NCI-H1105 treated with DMSO at 0.1 percent for 48 hours (cell line): ENCODE measurements at regions not wholly inside any gene's neighbourhood (a gene's known extent, or its start where the extent isn't known, plus 50 kb on each side); places are given as distances from the start of the nearest gene placed in this dataset.

Source experiments
- DNase-seq: peaks from one replicate; lab custom pipeline; 2025; lab: John Stamatoyannopoulos, UW

- no peak for DNase-seq
These were observed 183.6 kb downstream of the ANXA2 start for GRCh38 chr15:60214201-60214600.

GRCh38 chr15:60215225-60215963, 182.4 kb downstream of the ANXA2 start:
- DNase-seq, result no peak

GRCh38 chr15:60217161-60217560, 180.6 kb downstream of the ANXA2 start:
- no peak for DNase-seq

GRCh38 chr15:60218256-60218655, 179.5 kb downstream of the ANXA2 start:
- no peak for DNase-seq

- DNase-seq, result no peak
These were observed 177.9 kb downstream of the ANXA2 start for GRCh38 chr15:60219866-60220265.

GRCh38 chr15:60221356-60221755, 176.4 kb downstream of the ANXA2 start:
- no peak for DNase-seq

- DNase-seq, result no peak
These were observed 175.4 kb downstream of the ANXA2 start for GRCh38 chr15:60222404-60222803.

- DNase-seq, result peak; percentile 67
These were observed 174.6 kb downstream of the ANXA2 start for GRCh38 chr15:60223176-60223575.

- no peak for DNase-seq
These were observed 170.9 kb downstream of the ANXA2 start for GRCh38 chr15:60226924-60227323.

- no peak for DNase-seq
These were observed 169.7 kb downstream of the ANXA2 start for GRCh38 chr15:60228101-60228500.

- DNase-seq, result no peak
These were observed 169.2 kb downstream of the ANXA2 start for GRCh38 chr15:60228619-60229018.

GRCh38 chr15:60235951-60236710, 161.7 kb downstream of the ANXA2 start:
- DNase-seq, result no peak

GRCh38 chr15:60237446-60237845, 160.3 kb downstream of the ANXA2 start:
- DNase-seq, result no peak

- no peak for DNase-seq
These were observed 154.0 kb downstream of the ANXA2 start for GRCh38 chr15:60243769-60244168.

GRCh38 chr15:60244813-60245212, 153.0 kb downstream of the ANXA2 start:
- DNase-seq, result no peak

- no peak for DNase-seq
These were observed 147.5 kb downstream of the ANXA2 start for GRCh38 chr15:60250316-60250715.

- DNase-seq, result no peak
These were observed 146.3 kb downstream of the ANXA2 start for GRCh38 chr15:60251300-60252070.

- DNase-seq, result no peak
These were observed 143.4 kb downstream of the ANXA2 start for GRCh38 chr15:60254416-60254815.

GRCh38 chr15:60255390-60255789, 142.4 kb downstream of the ANXA2 start:
- no peak for DNase-seq

- DNase-seq, result no peak
These were observed 140.1 kb downstream of the ANXA2 start for GRCh38 chr15:60257591-60258159.

- no peak for DNase-seq
These were observed 138.3 kb downstream of the ANXA2 start for GRCh38 chr15:60259469-60259868.

- DNase-seq, result no peak
These were observed 133.7 kb downstream of the ANXA2 start for GRCh38 chr15:60264088-60264487.
